H1 (cell line): ENCODE measurements at regions not wholly inside any gene's neighbourhood (a gene's known extent, or its start where the extent isn't known, plus 50 kb on each side); places are given as distances from the start of the nearest gene placed in this dataset.
"Not testable (repeated sequence)": the region's sequence is repeated elsewhere in the genome, so short reads cannot be mapped to it uniquely, and the experiment has no call there.

ENCODE experiments used
- EP300 ChIP-seq, 2 experiments: IDR thresholded peaks; 1 replicate in 1 of 2; 2 replicates in 1 of 2; pipeline ENCODE4 v1.6.1; 2011 to 2012; ENCODE audit warnings: low read depth in 2 of 2, low read length in 2 of 2, mild to moderate bottlenecking in 2 of 2, borderline replicate concordance in 1 of 2, inconsistent platforms in 1 of 2, moderate library complexity in 1 of 2
- JUND ChIP-seq: IDR thresholded peaks from 2 replicates; pipeline ENCODE4 v1.6.1; 2011; ENCODE audit warnings: mild to moderate bottlenecking, improper control_type of control experiment, low read length
- POLR2A ChIP-seq, 2 experiments: IDR thresholded peaks; 1 replicate in 1 of 2; 2 replicates in 1 of 2; pipeline ENCODE4 v1.6.1; 2011; ENCODE audit warnings: low read depth in 2 of 2, low read length in 2 of 2, mild to moderate bottlenecking in 2 of 2; ENCODE audit errors: control extremely low read depth in 1 of 2
- POLR2AphosphoS5 ChIP-seq: IDR thresholded peaks from 2 replicates; pipeline ENCODE4 v1.6.1; 2011; ENCODE audit warnings: low read depth, low read length
- SP2 ChIP-seq: IDR thresholded peaks from 2 replicates; pipeline ENCODE4 v1.6.1; 2012; ENCODE audit warnings: mild to moderate bottlenecking, low read length, inconsistent platforms
- TAF1 ChIP-seq: IDR thresholded peaks from 2 replicates; pipeline ENCODE4 v1.6.1; 2011; ENCODE audit warnings: mild to moderate bottlenecking, low read depth, low read length
- TCF12 ChIP-seq: IDR thresholded peaks from 2 replicates; pipeline ENCODE4 v1.6.1; 2011; ENCODE audit warnings: low read depth, mild to moderate bottlenecking, low read length
- TF ChIP-seq, protein P1 (sequence below), 3 experiments: IDR thresholded peaks; 1 replicate in 2 of 3; 2 replicates in 1 of 3; pipeline versions ENCODE4 v1.5.1 to v1.6.1; 2011; ENCODE audit warnings: low read length in 3 of 3, mild to moderate bottlenecking in 3 of 3, inconsistent platforms in 2 of 3, low read depth in 1 of 3, moderate library complexity in 1 of 3; ENCODE audit not compliant: insufficient read depth in 1 of 3; ENCODE audit errors: control extremely low read depth in 1 of 3
- TF ChIP-seq, protein P2 (sequence below): IDR thresholded peaks from 2 replicates; pipeline ENCODE4 v1.6.1; 2012; ENCODE audit warnings: low read length, inconsistent platforms
- TF ChIP-seq, protein P3 (sequence below): IDR thresholded peaks from 2 replicates; pipeline ENCODE4 v1.6.1; 2011; ENCODE audit warnings: low read depth, mild to moderate bottlenecking, low read length; ENCODE audit not compliant: insufficient read depth

DNA sequence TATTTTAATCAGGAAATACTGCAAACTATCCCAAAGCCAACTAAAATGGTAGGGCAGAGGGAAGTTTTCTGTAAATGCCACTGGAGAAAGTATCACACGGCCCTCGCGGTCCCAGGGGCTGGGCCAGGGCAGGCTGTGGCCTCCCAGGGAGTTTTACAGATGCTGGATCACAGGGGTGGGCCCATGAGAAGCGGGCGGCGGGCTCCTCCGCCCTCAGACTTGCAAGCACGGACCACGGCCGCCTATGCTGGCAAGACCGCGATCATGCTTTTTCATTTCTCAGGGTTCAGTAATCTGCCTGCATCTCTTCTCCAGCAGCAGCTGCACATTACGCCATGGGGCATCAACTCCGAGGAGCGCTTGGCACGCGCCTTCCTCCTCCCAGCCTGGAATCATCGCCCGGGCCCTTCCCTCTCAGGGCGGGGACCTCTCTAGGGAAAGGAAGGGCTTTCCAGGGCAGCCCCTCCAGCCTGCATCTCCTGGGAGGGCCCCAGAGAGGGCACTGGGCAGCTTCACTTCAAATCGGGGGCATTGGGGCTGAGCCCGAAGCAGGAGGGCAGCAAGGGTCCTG lies 5420.7 kb upstream of the TPTE start:
- not testable (repeated sequence) for TF ChIP-seq POLR2AphosphoS5; TAF1; EP300 (IDR thresholded peaks at IDR 0.05; ENCODE audit: borderline replicate concordance in 1 of 2, low read depth in 2 of 2, low read length in 2 of 2); SP2; POLR2A (IDR thresholded peaks at IDR 0.05; ENCODE audit: control extremely low read depth in 1 of 2, low read depth in 2 of 2, low read length in 2 of 2); TCF12; JUND
- TF ChIP-seq, protein P1, sequence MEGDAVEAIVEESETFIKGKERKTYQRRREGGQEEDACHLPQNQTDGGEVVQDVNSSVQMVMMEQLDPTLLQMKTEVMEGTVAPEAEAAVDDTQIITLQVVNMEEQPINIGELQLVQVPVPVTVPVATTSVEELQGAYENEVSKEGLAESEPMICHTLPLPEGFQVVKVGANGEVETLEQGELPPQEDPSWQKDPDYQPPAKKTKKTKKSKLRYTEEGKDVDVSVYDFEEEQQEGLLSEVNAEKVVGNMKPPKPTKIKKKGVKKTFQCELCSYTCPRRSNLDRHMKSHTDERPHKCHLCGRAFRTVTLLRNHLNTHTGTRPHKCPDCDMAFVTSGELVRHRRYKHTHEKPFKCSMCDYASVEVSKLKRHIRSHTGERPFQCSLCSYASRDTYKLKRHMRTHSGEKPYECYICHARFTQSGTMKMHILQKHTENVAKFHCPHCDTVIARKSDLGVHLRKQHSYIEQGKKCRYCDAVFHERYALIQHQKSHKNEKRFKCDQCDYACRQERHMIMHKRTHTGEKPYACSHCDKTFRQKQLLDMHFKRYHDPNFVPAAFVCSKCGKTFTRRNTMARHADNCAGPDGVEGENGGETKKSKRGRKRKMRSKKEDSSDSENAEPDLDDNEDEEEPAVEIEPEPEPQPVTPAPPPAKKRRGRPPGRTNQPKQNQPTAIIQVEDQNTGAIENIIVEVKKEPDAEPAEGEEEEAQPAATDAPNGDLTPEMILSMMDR (IDR thresholded peaks at IDR 0.05; ENCODE audit: control extremely low read depth in 1 of 3, insufficient read depth in 1 of 3, low read depth in 1 of 3, low read length in 3 of 3) = not testable (repeated sequence)
- TF ChIP-seq, protein P2, sequence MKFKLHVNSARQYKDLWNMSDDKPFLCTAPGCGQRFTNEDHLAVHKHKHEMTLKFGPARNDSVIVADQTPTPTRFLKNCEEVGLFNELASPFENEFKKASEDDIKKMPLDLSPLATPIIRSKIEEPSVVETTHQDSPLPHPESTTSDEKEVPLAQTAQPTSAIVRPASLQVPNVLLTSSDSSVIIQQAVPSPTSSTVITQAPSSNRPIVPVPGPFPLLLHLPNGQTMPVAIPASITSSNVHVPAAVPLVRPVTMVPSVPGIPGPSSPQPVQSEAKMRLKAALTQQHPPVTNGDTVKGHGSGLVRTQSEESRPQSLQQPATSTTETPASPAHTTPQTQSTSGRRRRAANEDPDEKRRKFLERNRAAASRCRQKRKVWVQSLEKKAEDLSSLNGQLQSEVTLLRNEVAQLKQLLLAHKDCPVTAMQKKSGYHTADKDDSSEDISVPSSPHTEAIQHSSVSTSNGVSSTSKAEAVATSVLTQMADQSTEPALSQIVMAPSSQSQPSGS = not testable (repeated sequence)
- TF ChIP-seq, protein P3, sequence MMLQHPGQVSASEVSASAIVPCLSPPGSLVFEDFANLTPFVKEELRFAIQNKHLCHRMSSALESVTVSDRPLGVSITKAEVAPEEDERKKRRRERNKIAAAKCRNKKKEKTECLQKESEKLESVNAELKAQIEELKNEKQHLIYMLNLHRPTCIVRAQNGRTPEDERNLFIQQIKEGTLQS = not testable (repeated sequence)
